T-cell (primary cell): ENCODE measurements at regions not wholly inside any gene's neighbourhood (a gene's known extent, or its start where the extent isn't known, plus 50 kb on each side); places are given as distances from the start of the nearest gene placed in this dataset.

Source experiments
- ATAC-seq, 4 experiments: fragments of 200-7000 bp in 3 of 4; fragments of 150-1000 bp in 1 of 4; cut with Tn5 transposase; replicated peaks in 1 of 4; 1 replicate in 3 of 4; 2 replicates in 1 of 4; pipeline ENCODE4 v1.10.0; 2021; ENCODE audit warnings: moderate library complexity in 3 of 4, mild to moderate bottlenecking in 2 of 4, moderate number of reproducible peaks in 1 of 4
- CTCF ChIA-PET, 2 donors: fragments of 300-600 bp; sonication (Branson Sonifier 250); formaldehyde crosslinking; loops; one replicate each; lab custom pipeline; 2022; ENCODE audit warnings: antibody characterized with exemption in 2 of 2; lab: Charles Lee
- POLR2A ChIA-PET, 2 donors: fragments of 300-600 bp; sonication (Branson Sonifier 250); formaldehyde crosslinking; loops; one replicate each; lab custom pipeline; 2022; ENCODE audit warnings: antibody characterized with exemption in 2 of 2; lab: Charles Lee
- DNase-seq, 35 experiments: peaks; one replicate each; pipeline versions ENCODE4 v3.0.0 to v3.0.0-alpha.2; 2013 to 2023
- H3K27ac ChIP-seq: one replicate; pipeline ENCODE4 v1.5.1; 2013; ENCODE audit warnings: low read length
- H3K27me3 ChIP-seq, 2 experiments: replicated peaks in 1 of 2; 1 replicate in 1 of 2; 2 replicates in 1 of 2; pipeline versions ENCODE4 v1.6.1 to v1.7.0; 2013; ENCODE audit warnings: low read length in 1 of 2, mixed read lengths in 1 of 2; ENCODE audit not compliant: control insufficient read depth in 2 of 2, insufficient read depth in 2 of 2; ENCODE audit errors: extremely low read depth in 1 of 2
- H3K36me3 ChIP-seq, 2 donors: 1 replicate in 1 of 2; 2 replicates in 1 of 2; pipeline versions ENCODE4 v1.6.1 to v1.7.0; 2013; ENCODE audit warnings: low read length in 1 of 2; ENCODE audit not compliant: control insufficient read depth in 2 of 2, insufficient read depth in 1 of 2; ENCODE audit errors: extremely low read depth in 1 of 2
- H3K4me1 ChIP-seq, 2 experiments: 1 replicate in 1 of 2; 2 replicates in 1 of 2; pipeline versions ENCODE4 v1.6.1 to v1.7.0; 2013; ENCODE audit warnings: low read length in 2 of 2, mixed read lengths in 1 of 2; ENCODE audit not compliant: insufficient read depth in 2 of 2, control insufficient read depth in 1 of 2; ENCODE audit errors: extremely low read depth in 1 of 2
- H3K4me3 ChIP-seq, 2 donors: 1 replicate in 1 of 2; 2 replicates in 1 of 2; pipeline versions ENCODE4 v1.5.1 to v1.7.0; 2013; ENCODE audit warnings: mild to moderate bottlenecking in 2 of 2, low read length in 1 of 2, moderate library complexity in 1 of 2; ENCODE audit not compliant: control insufficient read depth in 1 of 2; ENCODE audit errors: extremely low read depth in 1 of 2
- H3K9me3 ChIP-seq: 2 replicates; pipeline ENCODE4 v1.7.0; 2013
- H3K27ac Mint-ChIP-seq, 2 donors: one replicate each; pipeline ENCODE4 v1.8.0; 2020 to 2021; ENCODE audit warnings: mild to moderate bottlenecking in 2 of 2, mixed read lengths in 2 of 2
- H3K27me3 Mint-ChIP-seq, 2 donors: one replicate each; pipeline ENCODE4 v1.8.0; 2021 to 2022; ENCODE audit warnings: mixed read lengths in 2 of 2
- H3K36me3 Mint-ChIP-seq: one replicate; pipeline ENCODE4 v1.8.0; 2021; ENCODE audit warnings: mixed read lengths
- H3K4me1 Mint-ChIP-seq, 3 donors: one replicate each; pipeline ENCODE4 v1.8.0; 2020 to 2022; ENCODE audit warnings: mixed read lengths in 3 of 3, mild to moderate bottlenecking in 1 of 3
- H3K4me3 Mint-ChIP-seq, 3 donors: one replicate each; pipeline ENCODE4 v1.8.0; 2020 to 2022; ENCODE audit warnings: mild to moderate bottlenecking in 3 of 3, mixed read lengths in 3 of 3, moderate library complexity in 3 of 3
- H3K9me3 Mint-ChIP-seq, 3 donors: one replicate each; pipeline ENCODE4 v1.8.0; 2020 to 2022; ENCODE audit warnings: mixed read lengths in 3 of 3
- WGBS: methylation state at CpG from one replicate; pipeline ENCODE4 v1.1.5; 2013; ENCODE audit warnings: missing lambda C conversion rate; ENCODE audit not compliant: insufficient coverage; 5-methylcytosine and 5-hydroxymethylcytosine counted together

- no CpG with 5 or more reads among the region's 2 CpGs for WGBS
- no peaks in the 10 kb centered on the region for H3K36me3 Mint-ChIP-seq
These were observed 201.4 kb downstream of the PLOD2 start for GRCh38 chr3:145959457-145960088.

GRCh38 chr3:145963111-145963510 lies 197.9 kb downstream of the PLOD2 start:
- no peaks in the 10 kb centered on the region for H3K36me3 ChIP-seq
- H3K27me3 Mint-ChIP-seq: no peaks in the 10 kb centered on the region
- POLR2A ChIA-PET: no interaction called here
- H3K9me3 Mint-ChIP-seq: peaks cover 0 to 8% (median 7%) of the 10 kb centered on the region in 3 donors
- DNase-seq (no peak), ATAC-seq (no peak)
- H3K36me3 Mint-ChIP-seq: no peaks in the 10 kb centered on the region
- WGBS: no CpG with 5 or more reads among the region's 2 CpGs
- H3K27ac ChIP-seq: no peak overlapping the region
- no peak overlapping the region for H3K27ac Mint-ChIP-seq
- H3K4me1 Mint-ChIP-seq: no peaks in the 10 kb centered on the region
- H3K27me3 ChIP-seq: no peaks in the 10 kb centered on the region
- H3K4me1 ChIP-seq: no peaks in the 10 kb centered on the region
- H3K4me3 Mint-ChIP-seq: no peak overlapping the region
- CTCF ChIA-PET: no interaction called here
- no peaks in the 10 kb centered on the region for H3K9me3 ChIP-seq
- no peak overlapping the region for H3K4me3 ChIP-seq

More at GRCh38 chr3:145959457-145960088, 201.4 kb downstream of the PLOD2 start:
- Histone ChIP-seq H3K9me3 (no peaks in the 10 kb centered on the region), H3K36me3 (no peaks in the 10 kb centered on the region), H3K27me3 (no peaks in the 10 kb centered on the region), H3K4me1 (no peaks in the 10 kb centered on the region), H3K4me3 (no peak overlapping the region), H3K27ac (no peak overlapping the region)
- no peak for ATAC-seq
- DNase-seq: no peak
- no peaks in the 10 kb centered on the region for H3K4me1 Mint-ChIP-seq
- ChIA-PET POLR2A (no interaction called here), CTCF (no interaction called here)
- H3K27me3 Mint-ChIP-seq: no peaks in the 10 kb centered on the region
- H3K27ac Mint-ChIP-seq: no peak overlapping the region
- no peak overlapping the region for H3K4me3 Mint-ChIP-seq
- H3K9me3 Mint-ChIP-seq: peaks cover 0 to 12% (median 7%) of the 10 kb centered on the region in 3 donors

- Histone ChIP-seq H3K4me1 (no peaks in the 10 kb centered on the region), H3K9me3 (no peaks in the 10 kb centered on the region), H3K4me3 (no peak overlapping the region), H3K27me3 (no peaks in the 10 kb centered on the region), H3K27ac (no peak overlapping the region), H3K36me3 (no peaks in the 10 kb centered on the region)
- DNase-seq: no peak
- no peak overlapping the region for H3K27ac Mint-ChIP-seq
- H3K9me3 Mint-ChIP-seq: peaks cover 0 to 8% (median 7%) of the 10 kb centered on the region in 3 donors
- H3K4me1 Mint-ChIP-seq: no peaks in the 10 kb centered on the region
- H3K36me3 Mint-ChIP-seq: no peaks in the 10 kb centered on the region
- no CpG with 5 or more reads among the region's 3 CpGs for WGBS
- CTCF ChIA-PET: interaction anchor here in 1 of 2 donors (0.5 kb wide), 1 partner anchor 19 kb away, joined by 3 read pairs; no protein-coding TSS in a partner anchor
- H3K27me3 Mint-ChIP-seq: no peaks in the 10 kb centered on the region
- ATAC-seq: no peak
- no peak overlapping the region for H3K4me3 Mint-ChIP-seq
- POLR2A ChIA-PET: no interaction called here
These were observed 193.9 kb downstream of the PLOD2 start for GRCh38 chr3:145967043-145967442.

- peaks cover 0 to 6% (median 4%) of the 10 kb centered on the region in 3 donors for H3K9me3 Mint-ChIP-seq
- no peaks in the 10 kb centered on the region for H3K27me3 Mint-ChIP-seq
- no peak overlapping the region for H3K4me3 Mint-ChIP-seq
- no peak overlapping the region for H3K27ac ChIP-seq
- no peaks in the 10 kb centered on the region for H3K4me1 ChIP-seq
- H3K36me3 Mint-ChIP-seq: no peaks in the 10 kb centered on the region
- POLR2A ChIA-PET: no interaction called here
- no peaks in the 10 kb centered on the region for H3K36me3 ChIP-seq
- no peak for ATAC-seq
- CTCF ChIA-PET: no interaction called here
- no peak for DNase-seq
- no peaks in the 10 kb centered on the region for H3K27me3 ChIP-seq
- H3K4me1 Mint-ChIP-seq: no peaks in the 10 kb centered on the region
- no peak overlapping the region for H3K27ac Mint-ChIP-seq
- H3K4me3 ChIP-seq: no peak overlapping the region
- no peaks in the 10 kb centered on the region for H3K9me3 ChIP-seq
These were observed 189.8 kb downstream of the PLOD2 start for GRCh38 chr3:145971186-145971585.

GRCh38 chr3:145972851-145973250 lies 188.1 kb downstream of the PLOD2 start:
- no peak overlapping the region for H3K27ac Mint-ChIP-seq
- Histone ChIP-seq H3K27me3 (no peaks in the 10 kb centered on the region), H3K27ac (no peak overlapping the region), H3K4me1 (no peaks in the 10 kb centered on the region), H3K9me3 (no peaks in the 10 kb centered on the region), H3K4me3 (no peak overlapping the region), H3K36me3 (no peaks in the 10 kb centered on the region)
- ATAC-seq (no peak), DNase-seq (no peak)
- peaks cover 0 to 5% (median 4%) of the 10 kb centered on the region in 3 donors for H3K9me3 Mint-ChIP-seq
- ChIA-PET CTCF (interaction anchor here in 1 of 2 donors (0.6 kb wide), 1 partner anchor 472 kb away, joined by 3 read pairs; no protein-coding TSS in a partner anchor), POLR2A (no interaction called here)
- H3K27me3 Mint-ChIP-seq: no peaks in the 10 kb centered on the region
- no peaks in the 10 kb centered on the region for H3K36me3 Mint-ChIP-seq
- no CpG with 5 or more reads among the region's 1 CpG for WGBS
- no peaks in the 10 kb centered on the region for H3K4me1 Mint-ChIP-seq
- no peak overlapping the region for H3K4me3 Mint-ChIP-seq

- Histone ChIP-seq H3K9me3 (no peaks in the 10 kb centered on the region), H3K27me3 (no peaks in the 10 kb centered on the region), H3K4me1 (no peaks in the 10 kb centered on the region), H3K36me3 (no peaks in the 10 kb centered on the region), H3K4me3 (no peak overlapping the region), H3K27ac (no peak overlapping the region)
- peaks cover 19 to 28% (median 24%) of the 10 kb centered on the region in 3 donors for H3K9me3 Mint-ChIP-seq
- no peak for DNase-seq
- H3K36me3 Mint-ChIP-seq: no peaks in the 10 kb centered on the region
- WGBS: no CpG with 5 or more reads among the region's 2 CpGs
- H3K4me3 Mint-ChIP-seq: no peak overlapping the region
- no peak for ATAC-seq
- CTCF ChIA-PET: no interaction called here
- no peak overlapping the region for H3K27ac Mint-ChIP-seq
- no peaks in the 10 kb centered on the region for H3K27me3 Mint-ChIP-seq
- no peaks in the 10 kb centered on the region for H3K4me1 Mint-ChIP-seq
- POLR2A ChIA-PET: no interaction called here
These were observed 179.9 kb downstream of the PLOD2 start for GRCh38 chr3:145981056-145981455.
